Cardiac muscle cell (in vitro differentiated cells and primary cell): ENCODE measurements at regions not wholly inside any gene's neighbourhood (a gene's known extent, or its start where the extent isn't known, plus 50 kb on each side); places are given as distances from the start of the nearest gene placed in this dataset.
A peak's percentile ranks its signal among the peaks of the same experiment; 100 is the strongest.
"Not testable (repeated sequence)": the region's sequence is repeated elsewhere in the genome, so short reads cannot be mapped to it uniquely, and the experiment has no call there.

ENCODE experiments used
- DNase-seq, 2 donors: peaks; one replicate each; pipeline versions ENCODE4 v3.0.0 to v3.0.0-alpha.2; 2010 to 2017; ENCODE audit warnings: low read depth in 1 of 2, low spot score in 1 of 2
- H3K27ac ChIP-seq: fragments of 200-600 bp; sonication (generic); 2 replicates; pipeline ENCODE4 v1.5.1; 2016
- H3K27me3 ChIP-seq: fragments of 200-600 bp; sonication (generic); 2 replicates; pipeline ENCODE4 v1.6.0; 2016; ENCODE audit warnings: control low read depth
- H3K36me3 ChIP-seq: fragments of 200-600 bp; sonication (generic); 2 replicates; pipeline ENCODE4 v1.5.1; 2016; ENCODE audit warnings: control low read depth
- H3K4me1 ChIP-seq: fragments of 200-600 bp; sonication (generic); 2 replicates; pipeline ENCODE4 v1.8.1; 2017; ENCODE audit warnings: low read depth, mild to moderate bottlenecking, mixed run types
- H3K4me3 ChIP-seq: fragments of 200-600 bp; sonication (generic); 2 replicates; pipeline ENCODE4 v1.5.1; 2016; ENCODE audit warnings: mild to moderate bottlenecking
- H3K9me3 ChIP-seq: fragments of 200-600 bp; sonication (generic); 2 replicates; pipeline ENCODE4 v1.5.1; 2017; ENCODE audit warnings: low read depth, mild to moderate bottlenecking, control low read depth
- TF ChIP-seq, protein P1 (sequence below): IDR thresholded peaks from 2 replicates; pipeline ENCODE4 v1.5.1; 2012; ENCODE audit warnings: low read depth, mild to moderate bottlenecking, low read length

DNA sequence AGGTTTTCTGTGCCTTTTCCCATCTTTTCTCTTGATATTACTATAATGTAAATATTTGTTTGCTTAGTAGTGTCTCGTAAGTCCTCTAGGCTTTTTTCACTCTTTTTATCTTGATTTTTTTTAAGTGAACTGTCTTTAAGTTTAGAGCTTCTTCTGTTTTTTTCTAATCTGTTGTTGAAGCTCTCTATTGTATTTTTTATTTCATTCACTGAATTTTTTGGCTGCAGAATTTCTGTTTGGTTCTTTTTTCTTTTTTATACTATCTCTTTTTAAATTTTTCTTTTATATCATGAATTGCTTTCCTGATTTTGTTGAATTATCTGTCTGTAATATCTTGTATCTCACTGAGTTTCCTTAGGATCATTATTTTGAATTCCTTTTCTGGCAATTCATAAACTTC, 331.8 kb upstream of the RBMS1 start:
- DNase-seq = no peak

DNA sequence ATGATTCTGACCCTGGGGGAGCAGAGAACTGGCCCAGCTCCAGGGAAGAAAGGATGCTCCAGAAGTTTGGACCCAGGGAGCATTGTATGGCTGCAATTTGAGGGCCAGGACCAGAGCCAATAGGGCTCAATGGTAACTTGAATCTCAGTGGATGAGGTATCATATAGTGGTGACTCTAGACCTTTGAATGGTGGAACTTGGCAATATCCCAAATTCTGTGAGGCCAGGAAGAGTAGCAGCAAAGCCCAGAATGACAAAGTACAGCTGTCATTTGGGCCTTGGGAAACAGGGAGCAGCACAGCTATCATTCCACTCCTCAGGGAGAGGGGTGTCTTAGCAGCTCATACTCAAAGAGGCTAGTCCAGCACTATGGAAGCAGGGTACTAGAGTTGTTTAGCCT, 332.9 kb upstream of the RBMS1 start:
- Histone ChIP-seq H3K27me3 (no peaks in the 10 kb centered on the region), H3K27ac (no peak overlapping the region), H3K4me3 (no peak overlapping the region), H3K9me3 (no peaks in the 10 kb centered on the region), H3K36me3 (no peaks in the 10 kb centered on the region), H3K4me1 (no peaks in the 10 kb centered on the region)
- DNase-seq = peak in 1 of 2 donors; percentile 3
- TF ChIP-seq, protein P1, sequence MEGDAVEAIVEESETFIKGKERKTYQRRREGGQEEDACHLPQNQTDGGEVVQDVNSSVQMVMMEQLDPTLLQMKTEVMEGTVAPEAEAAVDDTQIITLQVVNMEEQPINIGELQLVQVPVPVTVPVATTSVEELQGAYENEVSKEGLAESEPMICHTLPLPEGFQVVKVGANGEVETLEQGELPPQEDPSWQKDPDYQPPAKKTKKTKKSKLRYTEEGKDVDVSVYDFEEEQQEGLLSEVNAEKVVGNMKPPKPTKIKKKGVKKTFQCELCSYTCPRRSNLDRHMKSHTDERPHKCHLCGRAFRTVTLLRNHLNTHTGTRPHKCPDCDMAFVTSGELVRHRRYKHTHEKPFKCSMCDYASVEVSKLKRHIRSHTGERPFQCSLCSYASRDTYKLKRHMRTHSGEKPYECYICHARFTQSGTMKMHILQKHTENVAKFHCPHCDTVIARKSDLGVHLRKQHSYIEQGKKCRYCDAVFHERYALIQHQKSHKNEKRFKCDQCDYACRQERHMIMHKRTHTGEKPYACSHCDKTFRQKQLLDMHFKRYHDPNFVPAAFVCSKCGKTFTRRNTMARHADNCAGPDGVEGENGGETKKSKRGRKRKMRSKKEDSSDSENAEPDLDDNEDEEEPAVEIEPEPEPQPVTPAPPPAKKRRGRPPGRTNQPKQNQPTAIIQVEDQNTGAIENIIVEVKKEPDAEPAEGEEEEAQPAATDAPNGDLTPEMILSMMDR = no peak

More for the DNA sequence above, 331.8 kb upstream of the RBMS1 start:
- no peaks in the 10 kb centered on the region for H3K27me3 ChIP-seq
- H3K9me3 ChIP-seq = no peaks in the 10 kb centered on the region
- H3K4me1 ChIP-seq = no peaks in the 10 kb centered on the region
- H3K27ac ChIP-seq = no peak overlapping the region
- no peaks in the 10 kb centered on the region for H3K36me3 ChIP-seq
- no peak overlapping the region for H3K4me3 ChIP-seq
- TF ChIP-seq, protein P1 = no peak

DNA sequence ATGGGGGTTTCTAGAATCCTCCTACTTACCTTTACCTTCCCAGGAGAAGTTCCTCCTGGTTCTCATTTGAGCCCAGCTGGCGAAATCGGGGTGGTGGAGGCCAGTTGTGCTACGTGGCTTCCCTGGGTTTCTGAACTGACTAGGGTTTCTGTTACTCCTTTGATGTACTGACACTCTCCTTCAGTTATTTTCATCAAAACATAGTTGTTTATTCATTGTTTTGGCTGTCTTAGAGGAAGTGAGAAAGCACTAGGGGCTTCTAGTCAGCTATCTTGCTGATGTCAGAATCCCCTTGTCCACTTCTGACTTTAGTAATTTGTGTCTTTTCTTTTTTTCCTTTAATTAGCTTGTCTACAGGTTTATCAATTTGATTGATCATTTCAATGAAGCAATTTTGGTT, 332.2 kb upstream of the TANK start:
- no peak overlapping the region for H3K4me3 ChIP-seq
- no peak overlapping the region for H3K27ac ChIP-seq
- no peaks in the 10 kb centered on the region for H3K9me3 ChIP-seq
- H3K4me1 ChIP-seq = no peaks in the 10 kb centered on the region
- no peaks in the 10 kb centered on the region for H3K27me3 ChIP-seq
- TF ChIP-seq, protein P1 = no peak
- H3K36me3 ChIP-seq = no peaks in the 10 kb centered on the region
- no peak for DNase-seq

DNA sequence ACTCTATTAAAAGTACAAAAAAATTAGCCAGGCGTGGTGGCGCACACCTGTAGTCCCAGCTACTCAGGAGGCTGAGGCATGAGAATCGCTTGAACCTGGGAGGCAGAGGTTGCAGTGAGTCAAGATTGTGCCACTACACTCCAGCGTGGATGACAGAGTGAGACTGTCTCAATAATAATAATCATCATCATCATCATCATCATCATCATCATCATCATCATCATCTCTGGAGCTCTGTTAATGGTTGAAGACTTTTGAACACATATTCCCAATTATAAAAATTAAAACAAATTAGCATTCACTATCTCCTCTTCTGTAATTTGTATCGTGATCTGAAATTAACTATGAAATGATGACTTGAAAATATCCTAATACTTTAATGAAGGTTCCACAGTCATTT, 327.8 kb upstream of the TANK start:
- not testable (repeated sequence) for H3K27me3 ChIP-seq, DNase-seq, H3K4me1 ChIP-seq, H3K4me3 ChIP-seq, H3K36me3 ChIP-seq, H3K9me3 ChIP-seq, H3K27ac ChIP-seq

DNA sequence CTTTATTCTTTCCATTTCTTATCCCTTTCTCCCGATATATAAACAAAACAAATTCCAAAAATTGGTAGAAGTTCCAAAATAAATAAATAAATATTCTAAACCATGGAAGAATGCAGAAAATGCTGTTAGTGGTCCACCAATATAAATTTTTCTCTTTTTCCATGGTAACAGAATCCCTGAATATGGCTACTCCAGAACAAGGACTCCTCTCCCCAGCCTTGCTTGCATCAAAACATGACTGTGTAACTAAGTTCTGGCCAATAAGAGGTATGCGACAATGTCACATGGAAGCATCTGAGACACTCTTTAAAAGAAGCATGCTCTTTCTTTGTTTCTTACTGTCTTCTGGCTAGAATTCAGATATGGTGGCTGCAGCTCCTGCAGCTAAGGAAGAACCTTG, 325.1 kb upstream of the TANK start:
- no peaks in the 10 kb centered on the region for H3K4me1 ChIP-seq
- H3K36me3 ChIP-seq = no peaks in the 10 kb centered on the region
- no peaks in the 10 kb centered on the region for H3K9me3 ChIP-seq
- TF ChIP-seq, protein P1 = no peak
- no peak overlapping the region for H3K27ac ChIP-seq
- no peaks in the 10 kb centered on the region for H3K27me3 ChIP-seq
- H3K4me3 ChIP-seq = no peak overlapping the region
- no peak for DNase-seq

DNA sequence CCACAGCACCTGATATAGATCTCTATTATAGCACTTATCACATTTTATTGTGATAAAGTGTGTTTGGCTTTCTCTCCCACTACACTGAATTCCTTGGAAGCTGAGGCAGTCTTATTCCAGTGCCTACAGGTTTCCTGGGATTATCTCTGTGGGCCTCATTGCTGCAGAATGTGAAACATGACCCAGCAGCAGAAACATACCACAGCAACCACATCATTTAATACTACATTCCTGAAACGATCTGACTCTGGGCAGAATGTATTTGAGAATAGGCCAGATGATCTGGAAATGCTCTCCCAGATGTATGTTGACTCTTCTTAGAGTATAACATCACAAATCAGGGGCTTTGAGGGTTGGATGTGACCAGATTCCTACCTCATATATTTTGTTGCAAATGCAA, 323.5 kb upstream of the TANK start:
- no peaks in the 10 kb centered on the region for H3K9me3 ChIP-seq
- H3K36me3 ChIP-seq = no peaks in the 10 kb centered on the region
- no peak overlapping the region for H3K27ac ChIP-seq
- H3K4me3 ChIP-seq = no peak overlapping the region
- peak; percentile 3 to 92 for DNase-seq
- TF ChIP-seq, protein P1 = no peak
- no peaks in the 10 kb centered on the region for H3K4me1 ChIP-seq
- H3K27me3 ChIP-seq = no peaks in the 10 kb centered on the region
